WTC11 (cell line): ENCODE measurements at regions not wholly inside any gene's neighbourhood (a gene's known extent, or its start where the extent isn't known, plus 50 kb on each side); places are given as distances from the start of the nearest gene placed in this dataset.

ENCODE experiments used
- ATAC-seq: fragments of 200-7000 bp; cut with Tn5 transposase; 2 replicates; pipeline ENCODE4 v1.10.0; 2021; ENCODE audit warnings: mild to moderate bottlenecking, moderate library complexity
- CTCF ChIA-PET: fragments of 300-600 bp; sonication (Branson Sonifier 250); formaldehyde crosslinking; loops from one replicate; lab custom pipeline; 2021; ENCODE audit warnings: antibody characterized with exemption; lab: Charles Lee
- POLR2A ChIA-PET: fragments of 350-600 bp; sonication (Branson Sonifier 250); formaldehyde crosslinking; loops from one replicate; lab custom pipeline; 2021; ENCODE audit warnings: antibody characterized with exemption; lab: Charles Lee
- DNase-seq: peaks from one replicate; pipeline ENCODE4 v3.0.0; 2021; ENCODE audit warnings: low spot score
- H3K27ac Mint-ChIP-seq: 2 replicates; pipeline ENCODE4 v1.8.0; 2021; ENCODE audit warnings: mixed read lengths
- H3K27me3 Mint-ChIP-seq: 2 replicates; pipeline ENCODE4 v1.8.0; 2021; ENCODE audit warnings: low read depth, mild to moderate bottlenecking, moderate library complexity, mixed read lengths
- H3K36me3 Mint-ChIP-seq: 2 replicates; pipeline ENCODE4 v1.8.0; 2021; ENCODE audit warnings: mixed read lengths
- H3K4me1 Mint-ChIP-seq: 2 replicates; pipeline ENCODE4 v1.8.0; 2022; ENCODE audit warnings: mixed read lengths
- H3K4me3 Mint-ChIP-seq: 2 replicates; pipeline ENCODE4 v1.8.0; 2021; ENCODE audit warnings: mild to moderate bottlenecking, moderate library complexity, mixed read lengths
- H3K9me3 Mint-ChIP-seq: 2 replicates; pipeline ENCODE4 v1.8.0; 2021; ENCODE audit warnings: mixed read lengths
- ATF1 ChIP-seq: sonication (generic); formaldehyde crosslinking; IDR thresholded peaks from 2 replicates; pipeline ENCODE4 v1.8.1; 2023; ENCODE audit warnings: mild to moderate bottlenecking, moderate library complexity, missing genetic modification reagents
- CBFB ChIP-seq: sonication (generic); formaldehyde crosslinking; IDR thresholded peaks from 2 replicates; pipeline ENCODE4 v1.8.1; 2022; ENCODE audit warnings: mild to moderate bottlenecking, low read depth, missing genetic modification reagents
- E2F4 ChIP-seq: sonication (generic); formaldehyde crosslinking; IDR thresholded peaks from 2 replicates; pipeline ENCODE4 v1.8.1; 2022; ENCODE audit warnings: low read depth, mild to moderate bottlenecking, moderate library complexity, missing genetic modification reagents, borderline replicate concordance
- ELF4 ChIP-seq: sonication (generic); formaldehyde crosslinking; IDR thresholded peaks from 2 replicates; pipeline ENCODE4 v1.8.1; 2022; ENCODE audit warnings: low read depth, mild to moderate bottlenecking, moderate library complexity, missing genetic modification reagents
- EMX1 ChIP-seq: fragments of 250-450 bp; sonication (Bioruptor Pico); IDR thresholded peaks from 2 replicates; pipeline ENCODE4 v1.8.0; 2021; ENCODE audit warnings: mild to moderate bottlenecking
- IRF1 ChIP-seq: sonication (generic); formaldehyde crosslinking; IDR thresholded peaks from 2 replicates; pipeline ENCODE4 v1.8.0; 2023; ENCODE audit warnings: missing genetic modification reagents
- IRF2 ChIP-seq: sonication (generic); formaldehyde crosslinking; IDR thresholded peaks from 2 replicates; pipeline ENCODE4 v1.8.0; 2022; ENCODE audit warnings: low read depth, missing genetic modification reagents, borderline replicate concordance
- JUN ChIP-seq: sonication (generic); formaldehyde crosslinking; IDR thresholded peaks from 2 replicates; pipeline ENCODE4 v1.8.0; 2023; ENCODE audit warnings: mild to moderate bottlenecking, missing genetic modification reagents
- KAT7 ChIP-seq: sonication (generic); formaldehyde crosslinking; IDR thresholded peaks from 2 replicates; pipeline ENCODE4 v1.8.1; 2023; ENCODE audit warnings: missing genetic modification reagents, mild to moderate bottlenecking, borderline replicate concordance
- MLX ChIP-seq: sonication (generic); formaldehyde crosslinking; IDR thresholded peaks from 2 replicates; pipeline ENCODE4 v1.8.1; 2023; ENCODE audit warnings: mild to moderate bottlenecking, missing genetic modification reagents, moderate library complexity
- NFATC4 ChIP-seq: fragments of 250-450 bp; sonication (Bioruptor Pico); IDR thresholded peaks from 2 replicates; pipeline ENCODE4 v1.9.0; 2021; ENCODE audit warnings: mild to moderate bottlenecking
- SMAD3 ChIP-seq: sonication (generic); formaldehyde crosslinking; IDR thresholded peaks from 2 replicates; pipeline ENCODE4 v1.8.0; 2022; ENCODE audit warnings: missing genetic modification reagents, mild to moderate bottlenecking, borderline replicate concordance
- SOX15 ChIP-seq: fragments of 250-450 bp; sonication (Bioruptor Pico); IDR thresholded peaks from 2 replicates; pipeline ENCODE4 v1.9.0; 2021; ENCODE audit warnings: mild to moderate bottlenecking
- SP1 ChIP-seq: sonication (generic); formaldehyde crosslinking; conservative IDR thresholded peaks from 2 replicates; pipeline ENCODE4 v1.8.1; 2022; ENCODE audit warnings: missing genetic modification reagents
- ZNF138 ChIP-seq: sonication (generic); formaldehyde crosslinking; conservative IDR thresholded peaks from 2 replicates; pipeline ENCODE4 v1.8.1; 2022; ENCODE audit warnings: mild to moderate bottlenecking, moderate library complexity, missing genetic modification reagents
- ZNF317 ChIP-seq: sonication (generic); formaldehyde crosslinking; IDR thresholded peaks from 2 replicates; pipeline ENCODE4 v1.8.1; 2023; ENCODE audit warnings: low read depth, mild to moderate bottlenecking, moderate library complexity, missing genetic modification reagents, borderline replicate concordance
- ZNF423 ChIP-seq: fragments of 250-450 bp; sonication (Bioruptor Pico); IDR thresholded peaks from 2 replicates; pipeline ENCODE4 v2.1.2; 2022; ENCODE audit warnings: mild to moderate bottlenecking, moderate library complexity
- ZNF512 ChIP-seq: sonication (generic); formaldehyde crosslinking; IDR thresholded peaks from 2 replicates; pipeline ENCODE4 v1.8.1; 2022; ENCODE audit warnings: missing genetic modification reagents, borderline replicate concordance
- ZSCAN18 ChIP-seq: fragments of 250-450 bp; sonication (Bioruptor Pico); IDR thresholded peaks from 2 replicates; pipeline ENCODE4 v2.1.2; 2022; ENCODE audit warnings: mild to moderate bottlenecking, moderate library complexity

GRCh38 chr10:23534761-23535160 lies 95.9 kb downstream of the OTUD1 start:
- H3K36me3 Mint-ChIP-seq: no peaks in the 10 kb centered on the region
- H3K27me3 Mint-ChIP-seq: no peaks in the 10 kb centered on the region
- H3K27ac Mint-ChIP-seq: no peak overlapping the region
- no peak overlapping the region for H3K4me3 Mint-ChIP-seq
- no peak for ATAC-seq
- TF ChIP-seq CBFB (CRISPR knock-in tag) (no peak), E2F4 (no peak), IRF2 (CRISPR knock-in tag) (no peak), IRF1 (no peak), SOX15 (CRISPR knock-in tag) (no peak), ZNF138 (CRISPR knock-in tag) (no peak), ZNF423 (CRISPR knock-in tag) (no peak), ZNF317 (CRISPR knock-in tag) (no peak), NFATC4 (CRISPR knock-in tag) (no peak), KAT7 (CRISPR knock-in tag) (no peak), MLX (CRISPR knock-in tag) (no peak), SP1 (CRISPR knock-in tag) (no peak), ELF4 (CRISPR knock-in tag) (no peak), SMAD3 (CRISPR knock-in tag) (no peak), ATF1 (no peak)
- H3K9me3 Mint-ChIP-seq: no peaks in the 10 kb centered on the region
- H3K4me1 Mint-ChIP-seq: peaks cover under 1% of the 10 kb centered on the region; the same call in 1 of the 2 replicates
- POLR2A ChIA-PET: no interaction called here
- CTCF ChIA-PET: no interaction called here
- no peak for DNase-seq

- Mint-ChIP-seq H3K27me3 (no peaks in the 10 kb centered on the region), H3K4me1 (peaks cover 6% of the 10 kb centered on the region), H3K9me3 (no peaks in the 10 kb centered on the region), H3K27ac (no peak overlapping the region), H3K4me3 (no peak overlapping the region), H3K36me3 (no peaks in the 10 kb centered on the region)
- ATAC-seq: peak; percentile 64
- TF ChIP-seq ZNF512 (CRISPR knock-in tag) (no peak), ZSCAN18 (no peak), JUN (no peak), EMX1 (CRISPR knock-in tag) (no peak), IRF1 (no peak)
- CTCF ChIA-PET: interaction anchor here (0.9 kb wide), 1 partner anchor 70 kb away, joined by 3 read pairs; no protein-coding TSS in a partner anchor
- POLR2A ChIA-PET: no interaction called here
- no peak for DNase-seq
These were observed 96.5 kb downstream of the OTUD1 start for GRCh38 chr10:23535381-23535780.
